ENCODE measurements at regions not wholly inside any gene's neighbourhood (a gene's known extent, or its start where the extent isn't known, plus 50 kb on each side); places are given as distances from the start of the nearest gene placed in this dataset.

DNA sequence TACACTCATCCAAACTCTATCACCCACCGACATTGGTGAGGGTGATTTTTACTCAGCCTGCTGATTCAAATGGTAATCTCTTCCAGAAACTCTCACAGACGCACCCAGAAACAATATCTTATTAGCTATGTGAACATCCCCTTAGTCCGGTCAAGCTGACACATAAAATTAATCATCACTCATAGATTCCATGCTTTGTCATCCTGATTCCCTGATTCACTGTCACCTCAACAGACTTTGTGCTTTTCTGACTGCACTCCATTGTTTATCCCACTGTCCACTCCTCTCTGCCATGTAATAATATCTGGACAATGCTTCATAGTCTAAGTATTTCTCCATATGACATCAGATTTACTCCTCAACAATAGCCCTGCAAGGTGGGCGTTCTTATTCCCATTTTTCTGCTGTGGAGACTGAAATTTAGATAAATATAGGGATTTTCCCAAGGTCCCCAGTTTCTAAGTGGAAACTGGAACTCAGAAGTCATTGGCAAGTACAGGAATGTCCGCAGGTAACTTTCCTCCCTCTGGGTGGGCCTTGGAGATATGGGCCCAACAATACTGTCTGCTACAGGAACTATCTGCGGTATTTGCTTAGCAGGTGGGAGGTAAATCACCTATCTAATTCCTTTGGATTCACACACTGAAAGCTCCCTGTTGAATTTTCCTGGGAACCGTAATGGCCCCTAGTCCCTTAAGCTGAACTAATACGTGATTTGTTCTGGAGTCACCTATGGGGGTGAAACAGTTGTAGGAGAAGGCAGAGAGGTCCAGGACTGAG, 228.6 kb upstream of the BCOR start:
- no peaks in the 10 kb centered on the region for H3K36me3 ChIP-seq (replicated peaks)
- no peak for DNase-seq
- no peak overlapping the region for H3K4me3 ChIP-seq (ENCODE audit: low read depth, low read length)
- in situ Hi-C loops (cut with HindIII; ENCODE audit: low pct_ligation_motif_present, low sequenced_read_pairs), result no loop called here
- TF ChIP-seq, protein P1, sequence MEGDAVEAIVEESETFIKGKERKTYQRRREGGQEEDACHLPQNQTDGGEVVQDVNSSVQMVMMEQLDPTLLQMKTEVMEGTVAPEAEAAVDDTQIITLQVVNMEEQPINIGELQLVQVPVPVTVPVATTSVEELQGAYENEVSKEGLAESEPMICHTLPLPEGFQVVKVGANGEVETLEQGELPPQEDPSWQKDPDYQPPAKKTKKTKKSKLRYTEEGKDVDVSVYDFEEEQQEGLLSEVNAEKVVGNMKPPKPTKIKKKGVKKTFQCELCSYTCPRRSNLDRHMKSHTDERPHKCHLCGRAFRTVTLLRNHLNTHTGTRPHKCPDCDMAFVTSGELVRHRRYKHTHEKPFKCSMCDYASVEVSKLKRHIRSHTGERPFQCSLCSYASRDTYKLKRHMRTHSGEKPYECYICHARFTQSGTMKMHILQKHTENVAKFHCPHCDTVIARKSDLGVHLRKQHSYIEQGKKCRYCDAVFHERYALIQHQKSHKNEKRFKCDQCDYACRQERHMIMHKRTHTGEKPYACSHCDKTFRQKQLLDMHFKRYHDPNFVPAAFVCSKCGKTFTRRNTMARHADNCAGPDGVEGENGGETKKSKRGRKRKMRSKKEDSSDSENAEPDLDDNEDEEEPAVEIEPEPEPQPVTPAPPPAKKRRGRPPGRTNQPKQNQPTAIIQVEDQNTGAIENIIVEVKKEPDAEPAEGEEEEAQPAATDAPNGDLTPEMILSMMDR (IDR thresholded peaks at IDR 0.05; ENCODE audit: low read depth, low read length, missing control alignments), result no peak
- H3K27ac ChIP-seq, result no peak overlapping the region
- no peaks in the 10 kb centered on the region for H3K27me3 ChIP-seq (replicated peaks)

GRCh38 chrX:40325161-40325560, 227.4 kb upstream of the BCOR start:
- TF ChIP-seq, protein P1 (IDR thresholded peaks at IDR 0.05; ENCODE audit: low read depth, low read length, missing control alignments), result no peak
- no peak overlapping the region for H3K27ac ChIP-seq
- in situ Hi-C loops (cut with HindIII; ENCODE audit: low pct_ligation_motif_present, low sequenced_read_pairs), result no loop called here
- no peaks in the 10 kb centered on the region for H3K27me3 ChIP-seq (replicated peaks)
- H3K4me3 ChIP-seq (ENCODE audit: low read depth, low read length), result no peak overlapping the region
- DNase-seq, result no peak
- no peaks in the 10 kb centered on the region for H3K36me3 ChIP-seq (replicated peaks)

GRCh38 chrX:40323977-40324376, 226.2 kb upstream of the BCOR start:
- no peaks in the 10 kb centered on the region for H3K27me3 ChIP-seq (replicated peaks)
- TF ChIP-seq, protein P1 (IDR thresholded peaks at IDR 0.05; ENCODE audit: low read depth, low read length, missing control alignments), result no peak
- no peak overlapping the region for H3K4me3 ChIP-seq (ENCODE audit: low read depth, low read length)
- H3K27ac ChIP-seq, result no peak overlapping the region
- in situ Hi-C loops (cut with HindIII; ENCODE audit: low pct_ligation_motif_present, low sequenced_read_pairs), result no loop called here
- no peak for DNase-seq
- no peaks in the 10 kb centered on the region for H3K36me3 ChIP-seq (replicated peaks)

DNA sequence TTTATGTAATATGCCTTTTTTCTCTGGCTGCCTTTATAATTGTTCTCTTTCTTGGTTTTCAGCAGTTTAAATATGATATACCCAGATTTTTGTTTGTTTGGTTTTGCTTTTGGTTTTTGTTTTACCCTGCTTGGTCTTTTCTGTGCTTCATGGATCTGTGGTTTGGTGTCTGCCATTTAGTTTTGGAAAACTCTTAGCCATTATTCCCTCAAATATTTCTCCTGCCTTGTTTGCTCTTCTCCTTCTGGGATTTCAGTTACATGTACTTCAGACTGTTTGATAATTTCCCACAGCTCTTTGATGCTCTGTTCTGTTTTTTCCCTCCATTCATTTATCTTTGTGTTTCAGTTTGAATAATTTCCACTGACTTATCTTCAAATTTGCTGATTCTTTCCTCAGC, 223.1 kb upstream of the BCOR start:
- in situ Hi-C loops (cut with HindIII; ENCODE audit: low pct_ligation_motif_present, low sequenced_read_pairs), result no loop called here
- H3K4me3 ChIP-seq (ENCODE audit: low read depth, low read length), result no peak overlapping the region
- H3K27ac ChIP-seq, result no peak overlapping the region
- H3K27me3 ChIP-seq (replicated peaks), result no peaks in the 10 kb centered on the region
- TF ChIP-seq, protein P1 (IDR thresholded peaks at IDR 0.05; ENCODE audit: low read depth, low read length, missing control alignments), result no peak
- H3K36me3 ChIP-seq (replicated peaks), result no peaks in the 10 kb centered on the region
- no peak for DNase-seq

DNA sequence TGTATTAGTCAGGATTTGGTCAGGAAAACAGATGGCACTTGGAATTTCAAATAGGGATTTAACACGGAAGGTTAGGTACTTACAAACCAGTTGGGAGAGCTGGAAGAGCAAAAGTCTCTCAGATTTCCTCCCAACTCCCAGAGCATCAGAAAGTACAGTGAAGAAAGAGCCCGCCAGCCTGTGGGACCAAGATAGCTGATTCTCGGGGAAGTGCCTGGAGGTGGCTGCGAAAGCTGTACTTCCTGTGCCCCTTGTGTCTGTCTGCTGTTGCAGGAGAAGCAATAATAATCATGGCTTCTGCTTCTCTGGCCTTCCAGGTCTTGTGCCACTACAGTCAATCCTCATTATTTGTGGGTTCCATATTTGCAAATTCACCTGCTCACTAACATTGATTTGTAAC, 221.0 kb upstream of the BCOR start:
- TF ChIP-seq, protein P1 (IDR thresholded peaks at IDR 0.05; ENCODE audit: low read depth, low read length, missing control alignments), result no peak
- Histone ChIP-seq H3K36me3 (replicated peaks) (no peaks in the 10 kb centered on the region), H3K27me3 (replicated peaks) (no peaks in the 10 kb centered on the region), H3K4me3 (ENCODE audit: low read depth, low read length) (no peak overlapping the region), H3K27ac (no peak overlapping the region)
- no peak for DNase-seq
- in situ Hi-C loops (cut with HindIII; ENCODE audit: low pct_ligation_motif_present, low sequenced_read_pairs), result no loop called here

DNA sequence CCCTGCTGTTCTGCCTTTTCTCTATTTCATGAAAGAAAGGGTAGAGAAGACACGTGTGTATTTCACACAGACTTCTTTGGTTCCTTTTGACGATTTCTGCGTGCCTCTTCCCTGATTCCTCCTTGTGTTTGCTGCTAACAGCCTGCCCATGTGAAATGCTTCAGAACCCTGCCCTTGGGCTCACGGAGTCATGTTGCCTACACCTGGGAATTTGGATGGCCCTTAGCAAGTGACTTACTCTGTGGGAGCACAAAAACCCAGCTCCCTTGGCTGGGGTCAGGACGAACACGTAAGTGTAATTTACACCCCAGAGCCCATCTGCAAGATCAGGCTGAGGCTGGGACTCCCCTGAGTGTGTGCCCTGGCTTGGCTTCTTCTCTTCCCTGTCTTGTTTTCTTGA, 220.3 kb upstream of the BCOR start:
- in situ Hi-C loops (cut with HindIII; ENCODE audit: low pct_ligation_motif_present, low sequenced_read_pairs), result no loop called here
- no peak for DNase-seq
- H3K36me3 ChIP-seq (replicated peaks), result no peaks in the 10 kb centered on the region
- H3K27me3 ChIP-seq (replicated peaks), result no peaks in the 10 kb centered on the region
- no peak overlapping the region for H3K4me3 ChIP-seq (ENCODE audit: low read depth, low read length)
- no peak overlapping the region for H3K27ac ChIP-seq
- TF ChIP-seq, protein P1 (IDR thresholded peaks at IDR 0.05; ENCODE audit: low read depth, low read length, missing control alignments), result no peak

All from brain microvascular endothelial cell (primary cell).